WTC11 (cell line): ENCODE measurements at regions not wholly inside any gene's neighbourhood (a gene's known extent, or its start where the extent isn't known, plus 50 kb on each side); places are given as distances from the start of the nearest gene placed in this dataset.

Experiments
- ATF6 ChIP-seq: sonication (generic); formaldehyde crosslinking; IDR thresholded peaks from 2 replicates; pipeline ENCODE4 v1.8.1; 2023; ENCODE audit warnings: mild to moderate bottlenecking, missing genetic modification reagents
- FOXP4 ChIP-seq: sonication (generic); formaldehyde crosslinking; IDR thresholded peaks from 2 replicates; pipeline ENCODE4 v1.8.0; 2022; ENCODE audit warnings: mild to moderate bottlenecking, missing genetic modification reagents
- JUN ChIP-seq: sonication (generic); formaldehyde crosslinking; IDR thresholded peaks from 2 replicates; pipeline ENCODE4 v1.8.0; 2023; ENCODE audit warnings: mild to moderate bottlenecking, missing genetic modification reagents
- NR1H2 ChIP-seq: sonication (generic); formaldehyde crosslinking; IDR thresholded peaks from 2 replicates; pipeline ENCODE4 v1.9.0; 2021; ENCODE audit warnings: mild to moderate bottlenecking, moderate library complexity, missing genetic modification reagents
- NR3C1 ChIP-seq: sonication (generic); formaldehyde crosslinking; conservative IDR thresholded peaks from 2 replicates; pipeline ENCODE4 v1.8.1; 2023; ENCODE audit warnings: low read depth, mild to moderate bottlenecking, missing genetic modification reagents
- SMAD3 ChIP-seq: sonication (generic); formaldehyde crosslinking; IDR thresholded peaks from 2 replicates; pipeline ENCODE4 v1.8.0; 2022; ENCODE audit warnings: missing genetic modification reagents, mild to moderate bottlenecking, borderline replicate concordance
- USF1 ChIP-seq: sonication (generic); formaldehyde crosslinking; IDR thresholded peaks from 2 replicates; pipeline ENCODE4 v1.8.0; 2022; ENCODE audit warnings: mild to moderate bottlenecking, missing genetic modification reagents
- ZBTB21 ChIP-seq: sonication (generic); formaldehyde crosslinking; IDR thresholded peaks from 2 replicates; pipeline ENCODE4 v1.8.1; 2023; ENCODE audit warnings: mild to moderate bottlenecking, missing genetic modification reagents, borderline replicate concordance
- ZNF423 ChIP-seq: fragments of 250-450 bp; sonication (Bioruptor Pico); IDR thresholded peaks from 2 replicates; pipeline ENCODE4 v2.1.2; 2022; ENCODE audit warnings: mild to moderate bottlenecking, moderate library complexity
- TF ChIP-seq, protein P1 (sequence below): fragments of 200-600 bp; IDR thresholded peaks from 2 replicates; pipeline ENCODE4 v1.8.0; 2022; ENCODE audit warnings: antibody characterized with exemption
- TF ChIP-seq, protein P2 (sequence below): sonication (generic); formaldehyde crosslinking; IDR thresholded peaks from 2 replicates; pipeline ENCODE4 v1.8.1; 2022; ENCODE audit warnings: low read depth, mild to moderate bottlenecking, moderate library complexity, missing genetic modification reagents, borderline replicate concordance
- TF ChIP-seq, protein P3 (sequence below): sonication (generic); formaldehyde crosslinking; IDR thresholded peaks from 2 replicates; pipeline ENCODE4 v1.8.1; 2023; ENCODE audit warnings: mild to moderate bottlenecking, missing genetic modification reagents, moderate library complexity

GRCh38 chr16:86355531-86355930, 154.8 kb upstream of the FOXF1 start:
- TF ChIP-seq, protein P1, sequence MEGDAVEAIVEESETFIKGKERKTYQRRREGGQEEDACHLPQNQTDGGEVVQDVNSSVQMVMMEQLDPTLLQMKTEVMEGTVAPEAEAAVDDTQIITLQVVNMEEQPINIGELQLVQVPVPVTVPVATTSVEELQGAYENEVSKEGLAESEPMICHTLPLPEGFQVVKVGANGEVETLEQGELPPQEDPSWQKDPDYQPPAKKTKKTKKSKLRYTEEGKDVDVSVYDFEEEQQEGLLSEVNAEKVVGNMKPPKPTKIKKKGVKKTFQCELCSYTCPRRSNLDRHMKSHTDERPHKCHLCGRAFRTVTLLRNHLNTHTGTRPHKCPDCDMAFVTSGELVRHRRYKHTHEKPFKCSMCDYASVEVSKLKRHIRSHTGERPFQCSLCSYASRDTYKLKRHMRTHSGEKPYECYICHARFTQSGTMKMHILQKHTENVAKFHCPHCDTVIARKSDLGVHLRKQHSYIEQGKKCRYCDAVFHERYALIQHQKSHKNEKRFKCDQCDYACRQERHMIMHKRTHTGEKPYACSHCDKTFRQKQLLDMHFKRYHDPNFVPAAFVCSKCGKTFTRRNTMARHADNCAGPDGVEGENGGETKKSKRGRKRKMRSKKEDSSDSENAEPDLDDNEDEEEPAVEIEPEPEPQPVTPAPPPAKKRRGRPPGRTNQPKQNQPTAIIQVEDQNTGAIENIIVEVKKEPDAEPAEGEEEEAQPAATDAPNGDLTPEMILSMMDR = no peak
- TF ChIP-seq, protein P2, sequence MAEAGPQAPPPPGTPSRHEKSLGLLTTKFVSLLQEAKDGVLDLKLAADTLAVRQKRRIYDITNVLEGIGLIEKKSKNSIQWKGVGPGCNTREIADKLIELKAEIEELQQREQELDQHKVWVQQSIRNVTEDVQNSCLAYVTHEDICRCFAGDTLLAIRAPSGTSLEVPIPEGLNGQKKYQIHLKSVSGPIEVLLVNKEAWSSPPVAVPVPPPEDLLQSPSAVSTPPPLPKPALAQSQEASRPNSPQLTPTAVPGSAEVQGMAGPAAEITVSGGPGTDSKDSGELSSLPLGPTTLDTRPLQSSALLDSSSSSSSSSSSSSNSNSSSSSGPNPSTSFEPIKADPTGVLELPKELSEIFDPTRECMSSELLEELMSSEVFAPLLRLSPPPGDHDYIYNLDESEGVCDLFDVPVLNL (CRISPR knock-in tag) = no peak
- TF ChIP-seq NR3C1 (CRISPR knock-in tag) = no peak
- no peak for TF ChIP-seq FOXP4 (CRISPR knock-in tag)
- no peak for TF ChIP-seq ZBTB21 (CRISPR knock-in tag)
- TF ChIP-seq USF1 (CRISPR knock-in tag) = no peak
- no peak for TF ChIP-seq SMAD3 (CRISPR knock-in tag)
- no peak for TF ChIP-seq JUN
- TF ChIP-seq ATF6 (CRISPR knock-in tag) = no peak
- no peak for TF ChIP-seq ZNF423
- no peak for TF ChIP-seq NR1H2 (CRISPR knock-in tag)
- TF ChIP-seq, protein P3, sequence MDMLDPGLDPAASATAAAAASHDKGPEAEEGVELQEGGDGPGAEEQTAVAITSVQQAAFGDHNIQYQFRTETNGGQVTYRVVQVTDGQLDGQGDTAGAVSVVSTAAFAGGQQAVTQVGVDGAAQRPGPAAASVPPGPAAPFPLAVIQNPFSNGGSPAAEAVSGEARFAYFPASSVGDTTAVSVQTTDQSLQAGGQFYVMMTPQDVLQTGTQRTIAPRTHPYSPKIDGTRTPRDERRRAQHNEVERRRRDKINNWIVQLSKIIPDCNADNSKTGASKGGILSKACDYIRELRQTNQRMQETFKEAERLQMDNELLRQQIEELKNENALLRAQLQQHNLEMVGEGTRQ = no peak
